GM19238 (cell line): ENCODE measurements at regions not wholly inside any gene's neighbourhood (a gene's known extent, or its start where the extent isn't known, plus 50 kb on each side); places are given as distances from the start of the nearest gene placed in this dataset.
"Not testable (repeated sequence)": the region's sequence is repeated elsewhere in the genome, so short reads cannot be mapped to it uniquely, and the experiment has no call there.

Source experiments
- DNase-seq: peaks from one replicate; pipeline ENCODE4 v3.0.0; 2011; ENCODE audit warnings: low spot score; ENCODE audit not compliant: insufficient read length

DNA sequence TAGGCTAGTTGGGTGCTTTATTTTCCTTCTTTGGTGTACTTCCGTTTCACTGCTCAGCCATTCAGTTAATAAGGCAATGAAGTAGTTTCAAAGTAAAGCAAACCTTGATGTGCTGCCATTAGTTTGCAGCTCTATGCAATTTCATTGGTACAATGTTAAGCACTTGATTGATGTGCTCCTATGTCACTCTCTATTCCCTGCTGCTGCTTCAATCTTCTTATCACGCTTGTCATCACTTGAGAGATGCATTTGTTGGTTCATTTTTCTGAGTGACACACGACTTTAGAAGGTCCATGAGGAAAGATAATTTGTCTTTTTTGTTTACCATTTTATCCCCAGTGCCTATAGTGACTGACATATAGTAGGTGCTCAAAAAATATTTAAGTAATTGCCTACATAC lies 871.0 kb upstream of the PABPC4L start:
- DNase-seq, result no peak

DNA sequence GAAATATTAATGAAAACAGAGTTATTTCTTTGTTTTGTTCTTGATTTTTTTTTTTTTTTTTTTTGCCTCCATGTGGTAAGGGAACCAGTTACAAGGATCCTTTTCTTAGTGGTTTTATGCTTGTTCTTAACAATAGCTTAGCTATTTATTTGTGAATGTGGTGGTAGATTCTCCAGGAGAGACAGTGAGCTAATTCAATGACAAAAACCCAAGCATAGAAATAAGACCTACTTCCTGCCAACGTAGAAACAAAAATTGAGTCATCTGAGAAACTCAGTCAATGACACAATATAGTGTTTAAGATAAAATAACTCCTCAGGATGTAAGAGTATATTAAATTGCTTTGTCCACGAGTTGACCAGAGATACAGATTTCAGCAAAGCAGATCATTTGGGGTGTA lies 863.8 kb upstream of the PABPC4L start:
- no peak for DNase-seq

DNA sequence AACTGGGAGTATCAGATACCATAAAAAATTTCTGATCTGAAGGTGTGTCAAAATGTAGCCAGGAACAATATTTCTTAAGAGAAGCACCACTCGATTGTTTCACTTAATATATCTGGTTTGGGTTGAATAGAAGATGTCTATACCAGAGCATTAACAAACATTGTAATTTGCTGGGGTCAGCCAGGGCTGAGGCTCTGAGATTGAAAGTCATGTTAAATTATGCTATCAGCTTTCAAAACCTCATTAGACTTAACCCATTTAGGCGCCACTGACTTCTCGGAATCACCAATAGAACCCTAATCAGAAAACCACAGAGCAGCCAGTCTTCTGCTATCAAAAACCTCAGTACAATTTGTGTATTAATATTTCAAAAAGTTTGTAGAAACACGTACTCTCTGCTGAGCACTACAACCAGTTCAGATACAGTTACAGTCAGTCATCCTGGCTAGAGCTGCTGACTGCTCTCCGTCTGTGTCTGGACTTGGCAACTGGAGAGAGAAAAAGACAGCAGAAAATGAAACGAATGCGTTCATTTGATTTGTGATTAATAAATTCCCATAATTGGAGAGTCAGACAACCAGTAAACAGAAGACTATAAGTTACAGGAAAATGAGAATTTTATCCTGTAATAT lies 848.6 kb upstream of the PABPC4L start:
- DNase-seq, result no peak

DNA sequence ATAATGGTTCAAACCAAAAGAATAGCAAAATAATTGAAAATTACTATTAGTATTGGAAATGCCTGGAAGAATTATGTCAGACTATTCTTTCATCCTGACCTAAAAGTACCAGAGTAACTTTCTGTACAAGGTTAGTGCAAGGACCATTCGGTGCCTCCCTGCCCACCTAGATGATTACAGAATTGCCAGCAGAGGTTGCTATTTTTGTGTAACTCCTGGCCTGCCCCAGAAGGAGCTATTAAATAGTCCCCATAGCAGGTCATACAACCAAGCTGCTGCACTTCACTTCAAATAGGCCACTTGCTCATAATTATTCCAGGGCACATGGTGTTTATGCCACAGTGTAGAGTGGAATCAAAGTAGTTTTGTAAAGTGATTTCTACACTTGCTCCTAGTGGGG lies 831.1 kb upstream of the PABPC4L start:
- no peak for DNase-seq

DNA sequence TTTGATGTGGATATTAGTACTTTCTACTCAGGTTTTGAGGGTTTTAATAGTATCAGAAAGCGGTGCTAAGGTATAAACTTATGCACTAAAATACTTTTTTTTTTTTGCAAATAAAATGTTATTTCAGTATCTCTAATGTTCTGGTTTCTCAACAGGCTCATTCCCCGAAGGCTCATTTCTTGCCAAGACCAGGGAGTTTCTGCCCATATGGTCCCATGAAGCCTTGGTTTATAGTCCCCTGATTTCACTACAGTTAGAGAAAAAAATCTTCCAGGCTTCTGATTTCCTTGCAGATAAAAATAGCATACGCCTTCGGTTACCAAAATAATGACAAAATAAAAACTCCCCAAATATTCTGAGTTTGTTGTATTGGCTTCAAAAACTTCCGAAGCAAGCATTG lies 814.2 kb upstream of the PABPC4L start:
- DNase-seq, result no peak

DNA sequence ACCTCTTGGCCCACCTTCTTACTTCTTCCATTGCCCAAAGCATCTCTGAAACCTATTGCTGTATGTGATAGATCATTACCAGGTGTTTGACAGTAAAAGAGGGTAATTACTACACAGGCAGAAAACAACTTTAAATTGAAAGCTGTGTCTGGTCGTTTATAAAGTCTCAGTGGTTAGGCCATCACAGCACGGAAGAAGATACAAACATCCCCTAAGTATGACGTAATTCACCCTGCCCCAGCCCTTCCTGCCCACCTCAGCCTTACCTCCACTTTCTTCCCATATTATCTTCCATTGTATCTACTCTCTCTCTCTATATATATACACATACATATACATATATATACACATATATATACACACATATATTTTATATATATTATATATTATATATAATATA lies 805.8 kb upstream of the PABPC4L start:
- no peak for DNase-seq

DNA sequence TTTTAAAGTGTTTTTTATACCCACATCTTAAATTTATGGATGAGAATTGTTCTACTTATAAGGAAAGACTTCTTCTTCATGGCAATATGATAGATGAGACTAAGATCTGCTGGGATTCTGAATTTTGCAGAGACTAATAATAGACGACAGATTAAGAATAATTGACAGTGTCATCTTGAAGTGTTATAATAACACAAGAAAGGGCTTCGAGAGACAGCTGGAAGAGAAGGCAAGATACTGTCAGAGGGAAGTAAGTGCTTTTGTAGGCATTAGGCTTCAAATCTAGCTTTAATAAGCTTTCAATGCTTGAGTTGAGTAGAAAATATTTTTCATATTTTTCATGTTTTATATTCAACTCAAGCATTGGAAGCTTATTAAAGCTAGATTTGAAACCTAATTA lies 797.6 kb upstream of the PABPC4L start:
- DNase-seq, result no peak

DNA sequence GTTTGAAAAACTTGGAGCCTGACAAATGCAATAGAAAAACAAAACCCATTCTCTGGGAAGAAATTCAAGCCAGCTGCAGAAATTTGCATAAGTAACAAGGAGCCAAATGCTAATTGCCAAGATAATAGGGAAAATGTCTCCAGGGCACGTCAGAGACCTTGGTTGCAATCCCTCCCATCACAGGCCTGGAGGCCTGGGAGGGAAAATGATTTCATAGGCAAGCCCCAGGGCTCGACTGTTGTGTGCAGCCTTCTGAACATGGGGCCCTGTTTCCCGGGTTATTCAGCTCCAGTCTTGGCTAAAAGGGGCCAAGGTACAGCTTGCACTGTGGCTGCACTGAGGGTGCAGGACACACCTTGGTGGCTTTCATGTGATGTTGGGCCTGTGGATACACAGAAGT lies 760.4 kb upstream of the PABPC4L start:
- no peak for DNase-seq

DNA sequence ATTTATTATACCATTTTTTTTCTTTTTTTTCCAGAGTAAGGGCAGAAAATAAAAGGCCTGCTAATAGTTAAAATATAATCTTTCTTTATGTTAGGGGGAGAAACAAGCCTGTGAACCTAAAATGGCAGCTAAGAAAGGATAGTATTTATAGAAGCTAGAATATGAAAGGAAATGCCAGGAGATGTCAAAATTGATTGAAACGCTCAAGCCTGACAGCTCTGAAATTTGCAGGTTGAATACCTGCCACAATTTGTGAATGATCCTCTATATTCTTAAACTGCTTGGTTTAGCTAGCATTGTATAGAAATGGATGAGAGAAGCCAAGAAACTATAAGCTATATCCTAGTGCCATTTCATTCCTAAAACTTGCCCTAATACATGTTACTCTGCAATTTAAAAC lies 757.3 kb upstream of the PABPC4L start:
- no peak for DNase-seq

DNA sequence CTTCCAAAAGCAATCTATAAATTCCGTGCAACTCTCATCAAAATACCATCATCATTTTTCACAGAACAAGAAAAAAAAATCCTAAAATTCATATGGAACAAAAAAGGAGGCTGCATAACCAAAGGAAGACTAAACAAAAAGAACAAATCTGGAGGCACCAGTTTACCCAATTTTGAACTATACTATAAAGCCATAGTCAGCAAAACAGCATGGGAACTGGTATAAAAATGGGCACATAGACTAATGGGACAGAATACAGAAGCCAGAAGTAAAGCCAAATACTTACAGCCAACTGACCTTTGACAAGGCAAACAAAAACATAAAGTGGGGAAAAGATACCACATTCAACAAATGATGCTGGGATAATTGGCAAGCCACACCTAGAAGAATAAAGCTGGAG lies 753.5 kb upstream of the PABPC4L start:
- no peak for DNase-seq

DNA sequence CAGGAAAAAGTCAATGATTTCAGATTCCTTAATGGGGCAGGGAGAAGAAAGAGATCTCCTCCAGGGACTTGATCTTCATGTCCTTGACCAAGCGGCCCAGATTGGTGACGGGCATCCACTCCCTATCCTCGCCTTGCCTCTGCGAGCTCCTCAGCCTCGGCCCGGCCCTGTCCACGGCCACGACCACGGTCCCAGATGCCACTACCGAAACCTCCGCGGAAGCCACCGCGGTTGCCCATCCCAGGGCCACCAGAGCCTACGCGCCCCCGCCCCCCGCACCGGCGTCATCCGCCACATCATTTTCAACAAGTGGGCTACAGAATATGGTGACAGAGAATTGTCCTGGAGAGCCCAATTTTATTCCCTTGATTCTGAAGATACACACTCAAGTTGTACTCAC lies 751.2 kb upstream of the PABPC4L start:
- DNase-seq, result no peak

DNA sequence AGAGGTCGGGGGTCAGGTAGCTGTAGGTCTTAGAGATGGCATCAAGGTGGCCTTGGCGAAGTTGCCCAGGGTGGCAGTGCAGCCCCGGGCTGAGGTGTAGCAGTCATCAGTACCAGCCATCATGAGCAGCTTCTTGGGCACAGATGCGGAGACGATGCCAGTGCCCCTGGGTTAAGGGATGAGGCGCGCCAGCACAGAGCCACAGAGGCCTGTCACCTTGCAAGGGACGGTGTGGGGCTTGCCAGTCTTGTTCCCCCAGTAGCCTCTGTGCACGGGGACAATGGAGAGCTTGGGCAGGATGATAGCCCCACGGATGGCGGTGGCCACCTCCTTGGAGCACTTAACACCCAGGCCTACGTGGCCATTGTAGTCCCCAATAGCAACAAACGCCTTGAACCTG lies 750.7 kb upstream of the PABPC4L start:
- DNase-seq, result no peak

DNA sequence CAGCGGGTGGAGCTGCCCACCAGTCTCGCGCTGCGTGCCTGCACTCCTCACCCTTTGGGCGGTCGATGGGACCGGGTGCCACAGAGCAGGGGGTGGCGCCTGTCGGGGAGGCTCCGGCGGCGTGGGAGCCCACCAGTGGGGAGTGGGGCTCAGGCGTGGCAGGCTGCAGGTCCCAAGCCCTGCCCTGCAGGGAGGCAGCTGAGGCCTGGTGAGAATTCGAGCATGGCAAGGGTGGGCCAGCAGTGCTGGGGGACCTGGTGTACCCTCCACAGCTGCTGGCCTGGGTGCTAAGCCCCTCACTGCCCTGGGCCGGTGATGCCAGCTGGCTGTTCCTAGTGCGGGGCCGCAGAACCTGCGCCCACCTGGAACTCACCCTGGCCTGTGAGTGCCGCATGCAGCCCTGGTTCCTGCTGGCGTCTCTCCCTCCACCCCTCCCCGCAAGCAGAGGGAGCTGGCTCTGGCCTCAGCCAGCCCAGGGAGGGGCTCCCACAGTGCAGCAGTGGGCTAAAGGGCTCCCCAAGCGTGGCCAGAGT lies 746.6 kb upstream of the PABPC4L start:
- DNase-seq, result no peak

DNA sequence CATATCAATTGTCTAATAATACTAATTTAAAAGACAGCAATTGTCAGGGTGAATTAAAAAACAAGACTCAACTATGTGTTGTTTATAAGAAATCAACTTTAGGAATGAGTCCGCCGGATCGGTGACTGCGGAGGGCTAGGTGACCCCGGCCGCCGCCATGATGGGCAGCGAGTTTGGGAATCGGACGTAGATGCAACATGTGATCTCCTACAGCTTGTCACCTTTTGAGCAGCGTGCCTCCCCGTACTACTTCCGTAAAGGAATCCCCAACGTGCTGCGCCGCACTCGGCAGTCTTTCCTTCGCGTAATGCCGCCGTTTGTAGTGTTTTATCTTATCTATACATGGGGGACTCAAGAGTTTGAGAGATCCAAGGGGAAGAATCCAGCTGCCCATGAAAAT lies 742.5 kb upstream of the PABPC4L start:
- DNase-seq, result no peak

DNA sequence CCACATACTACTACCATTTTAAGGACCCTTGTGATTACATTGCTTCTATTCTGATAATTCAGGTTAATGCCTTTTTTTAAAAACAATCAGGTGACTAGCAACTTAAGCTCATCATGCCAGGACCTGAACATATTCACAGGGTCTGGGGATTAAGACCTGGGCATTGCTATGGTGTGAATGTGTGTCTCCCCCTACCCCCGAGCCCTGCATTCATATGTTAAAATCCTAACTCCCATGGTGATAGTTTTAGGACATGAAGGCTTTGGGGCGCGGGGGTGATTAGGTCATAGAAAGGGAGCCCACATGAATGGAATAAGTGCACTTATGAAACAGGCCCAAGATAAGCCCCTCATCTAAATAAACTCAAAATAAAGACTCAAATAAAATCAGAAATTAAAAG lies 734.4 kb upstream of the PABPC4L start:
- DNase-seq, result no peak

DNA sequence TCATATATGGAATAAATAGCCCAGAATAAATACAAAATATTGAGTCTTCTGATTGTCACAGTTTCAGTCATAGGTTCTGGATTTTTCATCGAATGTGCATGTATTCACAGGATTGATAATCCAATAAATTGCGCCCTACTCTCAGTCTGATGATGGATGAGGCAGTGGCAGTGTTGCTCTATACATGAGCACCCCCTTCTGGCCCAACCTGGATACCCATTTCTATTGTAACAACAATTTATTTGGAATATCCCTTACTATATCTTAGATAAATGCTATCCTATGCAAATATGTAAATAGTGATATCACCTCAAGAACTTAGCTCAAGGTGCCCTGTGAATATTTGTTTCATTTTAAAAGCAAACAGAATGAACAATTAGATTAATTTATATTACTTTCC lies 733.7 kb upstream of the PABPC4L start:
- no peak for DNase-seq

DNA sequence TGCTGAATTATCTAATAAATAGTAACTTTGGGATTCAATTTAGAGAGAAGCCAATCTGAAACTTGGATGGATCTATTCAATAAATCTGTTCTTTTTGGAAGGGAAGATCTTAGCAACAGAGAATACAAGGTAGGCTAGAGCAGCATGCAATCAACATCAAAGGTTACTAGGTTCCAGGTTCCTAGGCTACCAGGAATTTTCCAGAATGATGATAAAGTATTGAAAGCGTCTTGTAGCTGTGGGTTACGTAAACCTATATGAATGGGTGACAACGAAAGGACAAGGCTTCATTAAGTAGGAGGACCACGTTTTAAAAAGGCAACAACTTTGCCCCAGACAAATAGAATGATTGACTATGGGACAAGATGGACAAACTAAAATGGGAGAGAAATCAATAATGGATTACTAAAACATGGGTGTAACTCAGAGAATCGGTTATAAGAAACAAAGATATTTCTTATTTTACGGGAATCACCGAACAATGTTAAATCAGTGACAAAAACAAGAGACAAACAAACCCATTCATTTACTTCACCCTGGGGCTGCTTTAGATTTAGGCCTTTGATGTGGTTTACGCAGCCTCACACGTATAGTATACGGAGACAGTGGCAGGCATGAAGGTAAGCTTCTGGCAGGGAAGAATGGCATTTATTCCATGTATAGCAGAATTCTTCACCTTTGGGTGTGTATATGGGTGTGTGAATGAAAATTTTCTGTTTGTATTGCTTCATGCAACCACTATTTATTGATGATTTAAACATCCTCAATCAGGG lies 732.6 kb upstream of the PABPC4L start:
- no peak for DNase-seq

DNA sequence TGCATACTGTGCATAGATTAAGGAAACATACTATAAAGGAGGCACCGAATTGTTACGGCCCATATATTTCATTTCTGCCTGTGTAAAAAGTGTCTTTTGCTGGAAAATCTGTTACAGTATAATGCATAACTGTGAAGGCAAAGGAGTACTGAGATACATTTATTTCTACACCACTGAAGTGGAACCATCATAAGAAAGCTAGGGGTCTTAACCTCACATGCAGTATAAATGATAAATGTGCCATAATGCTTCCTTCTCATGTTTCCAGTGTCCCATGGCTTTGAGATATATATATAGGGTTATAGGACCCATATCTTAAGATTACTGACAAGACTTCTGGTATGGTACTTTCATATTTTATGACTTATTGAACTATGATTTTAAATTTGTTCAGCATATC lies 713.8 kb upstream of the PABPC4L start:
- DNase-seq, result no peak

DNA sequence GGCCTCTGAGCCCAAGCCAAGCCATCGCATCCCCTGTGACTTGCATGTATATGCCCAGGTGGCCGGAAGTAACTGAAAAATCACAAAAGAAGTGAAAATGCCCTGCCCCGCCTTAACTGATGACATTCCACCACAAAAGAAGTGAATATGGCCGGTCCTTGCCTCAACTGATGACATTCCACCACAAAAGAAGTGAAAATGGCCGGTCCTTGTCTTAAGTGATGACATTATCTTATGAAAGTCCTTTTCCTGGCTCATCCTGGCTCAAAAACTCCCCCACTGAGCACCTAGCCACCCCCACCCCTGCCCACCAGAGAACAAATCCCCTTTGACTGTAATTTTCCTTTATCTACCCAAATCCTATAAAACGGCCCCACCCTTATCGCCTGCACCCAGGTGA lies 712.7 kb upstream of the PABPC4L start:
- DNase-seq, result not testable (repeated sequence)

DNA sequence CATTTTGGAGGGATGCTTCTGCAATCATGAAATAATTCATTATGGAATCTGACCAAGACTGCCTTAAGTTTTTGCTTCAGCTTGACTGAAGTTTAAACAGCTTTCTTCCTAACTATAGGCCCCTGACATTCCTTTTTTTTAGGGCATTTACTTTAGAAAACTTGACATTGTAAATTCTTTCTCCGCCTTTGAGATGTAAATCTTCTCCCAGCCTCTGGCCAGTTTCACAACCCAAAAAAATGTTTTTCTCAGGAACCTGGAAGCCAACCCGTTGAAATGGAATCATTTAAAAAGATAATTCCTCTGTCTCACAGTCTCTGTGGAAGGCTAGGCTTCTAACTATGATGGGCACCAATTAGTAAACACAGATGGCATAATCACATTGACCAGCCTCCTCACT lies 710.4 kb upstream of the PABPC4L start:
- DNase-seq, result no peak

DNA sequence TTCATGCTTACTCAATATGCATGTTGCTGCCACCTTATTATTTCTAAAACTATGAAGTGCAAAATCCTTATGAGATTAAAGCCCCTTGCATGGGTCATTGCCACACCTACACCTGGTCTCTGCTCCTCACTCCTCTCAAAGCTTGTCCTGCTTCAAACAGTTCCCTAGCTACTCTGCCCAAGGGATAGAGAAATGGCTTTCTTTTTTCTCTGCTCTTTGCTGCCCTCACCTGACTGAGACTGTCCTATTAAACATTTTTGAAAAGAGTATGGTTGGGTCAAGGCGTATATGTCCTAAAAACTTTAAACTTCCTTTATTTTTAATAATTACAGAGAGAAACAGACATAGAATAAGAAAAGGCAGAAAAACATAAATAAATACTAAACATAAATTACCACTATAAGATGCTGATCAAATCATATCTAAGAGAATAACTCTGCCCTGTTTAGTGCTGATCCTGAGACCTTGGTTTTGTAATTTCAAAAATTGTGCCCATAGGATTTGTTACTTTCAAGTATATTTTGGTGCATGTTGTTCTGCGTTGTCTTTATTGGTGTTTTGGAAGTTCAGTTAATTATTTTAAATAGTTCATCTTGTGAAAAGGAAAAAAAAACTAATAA lies 704.9 kb upstream of the PABPC4L start:
- DNase-seq, result no peak

DNA sequence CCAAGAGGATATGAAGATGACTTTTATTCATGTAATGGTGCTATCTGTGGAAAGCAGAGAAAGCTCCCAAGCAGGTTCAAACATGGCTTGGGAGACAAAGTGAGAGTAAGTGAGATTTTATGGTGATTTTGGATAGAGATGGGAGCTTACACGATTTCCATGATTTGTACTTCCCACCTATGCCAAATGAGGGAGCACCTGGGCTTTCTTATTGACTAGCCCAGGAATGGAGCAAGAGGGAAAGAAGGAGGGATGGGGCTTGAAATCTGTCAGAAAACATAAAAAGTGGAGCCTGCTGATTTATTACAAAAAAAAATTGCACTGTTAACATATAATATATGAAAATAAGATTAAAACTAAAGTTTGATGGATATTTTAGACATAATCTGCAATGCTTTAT lies 703.5 kb upstream of the PABPC4L start:
- DNase-seq, result no peak

DNA sequence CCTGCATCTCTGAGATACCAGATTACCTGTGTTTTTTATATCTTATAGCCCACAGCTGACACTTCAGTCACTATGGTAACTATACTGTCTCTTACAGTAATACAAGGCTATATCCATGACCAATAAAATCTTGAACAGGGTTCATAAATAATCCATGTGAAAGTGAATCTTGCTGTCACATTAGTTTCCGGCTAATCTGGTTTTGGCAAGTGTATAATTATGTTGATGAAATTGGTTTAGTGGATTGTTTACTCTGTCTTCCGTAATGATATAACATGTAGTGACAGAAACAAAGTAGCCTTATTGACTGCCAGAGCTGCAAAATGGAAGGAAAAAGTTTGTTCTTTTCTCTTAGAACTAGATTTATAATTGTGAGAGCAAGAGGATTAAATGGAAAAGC lies 686.6 kb upstream of the PABPC4L start:
- no peak for DNase-seq
